ENCODE measurements at regions not wholly inside any gene's neighbourhood (a gene's known extent, or its start where the extent isn't known, plus 50 kb on each side); places are given as distances from the start of the nearest gene placed in this dataset.
A peak's percentile ranks its signal among the peaks of the same experiment; 100 is the strongest.
"Not testable (repeated sequence)": the region's sequence is repeated elsewhere in the genome, so short reads cannot be mapped to it uniquely, and the experiment has no call there.

GRCh38 chr15:20022349-20022748 lies 519.3 kb downstream of the GOLGA6L6 start:
- DNase-seq (ENCODE audit: low spot score); FAIRE-seq: not testable (repeated sequence)

- DNase-seq (ENCODE audit: low spot score); FAIRE-seq: not testable (repeated sequence)
Measured at GRCh38 chr15:20021351-20021750, 520.2 kb downstream of the GOLGA6L6 start.

- DNase-seq (ENCODE audit: low spot score); FAIRE-seq: not testable (repeated sequence)
Measured at GRCh38 chr15:20020588-20020987, 521.0 kb downstream of the GOLGA6L6 start.

- not testable (repeated sequence) for FAIRE-seq; DNase-seq (ENCODE audit: low spot score)
Measured at GRCh38 chr15:20019758-20020157, 521.8 kb downstream of the GOLGA6L6 start.

GRCh38 chr15:20017581-20017980 lies 524.0 kb downstream of the GOLGA6L6 start:
- not testable (repeated sequence) for FAIRE-seq; DNase-seq (ENCODE audit: low spot score)

- FAIRE-seq; DNase-seq (ENCODE audit: low spot score): not testable (repeated sequence)
Measured at GRCh38 chr15:20016941-20017340, 524.7 kb downstream of the GOLGA6L6 start.

- FAIRE-seq; DNase-seq (ENCODE audit: low spot score): not testable (repeated sequence)
Measured at GRCh38 chr15:20012837-20013236, 528.8 kb downstream of the GOLGA6L6 start.

- not testable (repeated sequence) for DNase-seq (ENCODE audit: low spot score); FAIRE-seq
Measured at GRCh38 chr15:20010759-20011158, 530.8 kb downstream of the GOLGA6L6 start.

GRCh38 chr15:20009619-20010018 lies 532.0 kb downstream of the GOLGA6L6 start:
- not testable (repeated sequence) for FAIRE-seq; DNase-seq (ENCODE audit: low spot score)

- not testable (repeated sequence) for FAIRE-seq; DNase-seq (ENCODE audit: low spot score)
Measured at GRCh38 chr15:20007338-20007737, 534.3 kb downstream of the GOLGA6L6 start.

GRCh38 chr15:20003471-20003870 lies 538.1 kb downstream of the GOLGA6L6 start:
- not testable (repeated sequence) for FAIRE-seq; DNase-seq (ENCODE audit: low spot score)

- FAIRE-seq, result peak; percentile 33
- not testable (repeated sequence) for DNase-seq (ENCODE audit: low spot score)
Measured at GRCh38 chr15:20002560-20002959, 539.0 kb downstream of the GOLGA6L6 start.

GRCh38 chr15:19996574-19997194 lies 544.9 kb downstream of the GOLGA6L6 start:
- not testable (repeated sequence) for FAIRE-seq

GRCh38 chr15:19995296-19995695 lies 546.3 kb downstream of the GOLGA6L6 start:
- not testable (repeated sequence) for DNase-seq (ENCODE audit: low spot score); FAIRE-seq

More at GRCh38 chr15:19996574-19997194, 544.9 kb downstream of the GOLGA6L6 start:
- not testable (repeated sequence) for DNase-seq (ENCODE audit: low spot score)

- DNase-seq (ENCODE audit: low spot score) (no peak), FAIRE-seq (no peak)
Measured at GRCh38 chr15:19992428-19992827, 549.2 kb downstream of the GOLGA6L6 start.

GRCh38 chr15:19988094-19988660 lies 553.4 kb downstream of the GOLGA6L6 start:
- FAIRE-seq (no peak), DNase-seq (ENCODE audit: low spot score) (no peak)

GRCh38 chr15:19987389-19988048 lies 554.1 kb downstream of the GOLGA6L6 start:
- no peak for DNase-seq (ENCODE audit: low spot score)

GRCh38 chr15:19984101-19984500 lies 557.5 kb downstream of the GOLGA6L6 start:
- DNase-seq (ENCODE audit: low spot score) (no peak), FAIRE-seq (no peak)

More at GRCh38 chr15:19987389-19988048, 554.1 kb downstream of the GOLGA6L6 start:
- no peak for FAIRE-seq

GRCh38 chr15:19974998-19975397 lies 566.6 kb downstream of the GOLGA6L6 start:
- no peak for DNase-seq (ENCODE audit: low spot score)
- no peak for FAIRE-seq

- FAIRE-seq (no peak), DNase-seq (ENCODE audit: low spot score) (no peak)
Measured at GRCh38 chr15:19973718-19974117, 567.9 kb downstream of the GOLGA6L6 start.

- FAIRE-seq; DNase-seq (ENCODE audit: low spot score): not testable (repeated sequence)
Measured at GRCh38 chr15:19972582-19972981, 569.0 kb downstream of the GOLGA6L6 start.

GRCh38 chr15:19965574-19965973 lies 576.0 kb downstream of the GOLGA6L6 start:
- not testable (repeated sequence) for DNase-seq (ENCODE audit: low spot score); FAIRE-seq

All from RCC 7860 (cell line).